ENCODE measurements at regions not wholly inside any gene's neighbourhood (a gene's known extent, or its start where the extent isn't known, plus 50 kb on each side); places are given as distances from the start of the nearest gene placed in this dataset.

GRCh38 chr1:83067954-83068353 lies 931.0 kb downstream of the TTLL7 start:
- no peak overlapping the region for H3K4me3 ChIP-seq (ENCODE audit: low read depth, low read length)
- no peak for DNase-seq (ENCODE audit: low read depth)
- TF ChIP-seq CTCF (IDR thresholded peaks at IDR 0.05; ENCODE audit: low read depth, low read length) (no peak), POLR2A (IDR thresholded peaks at IDR 0.05; ENCODE audit: extremely low read depth, insufficient read length) (no peak), MAX (IDR thresholded peaks at IDR 0.05; ENCODE audit: low read depth, low read length) (no peak)

DNA sequence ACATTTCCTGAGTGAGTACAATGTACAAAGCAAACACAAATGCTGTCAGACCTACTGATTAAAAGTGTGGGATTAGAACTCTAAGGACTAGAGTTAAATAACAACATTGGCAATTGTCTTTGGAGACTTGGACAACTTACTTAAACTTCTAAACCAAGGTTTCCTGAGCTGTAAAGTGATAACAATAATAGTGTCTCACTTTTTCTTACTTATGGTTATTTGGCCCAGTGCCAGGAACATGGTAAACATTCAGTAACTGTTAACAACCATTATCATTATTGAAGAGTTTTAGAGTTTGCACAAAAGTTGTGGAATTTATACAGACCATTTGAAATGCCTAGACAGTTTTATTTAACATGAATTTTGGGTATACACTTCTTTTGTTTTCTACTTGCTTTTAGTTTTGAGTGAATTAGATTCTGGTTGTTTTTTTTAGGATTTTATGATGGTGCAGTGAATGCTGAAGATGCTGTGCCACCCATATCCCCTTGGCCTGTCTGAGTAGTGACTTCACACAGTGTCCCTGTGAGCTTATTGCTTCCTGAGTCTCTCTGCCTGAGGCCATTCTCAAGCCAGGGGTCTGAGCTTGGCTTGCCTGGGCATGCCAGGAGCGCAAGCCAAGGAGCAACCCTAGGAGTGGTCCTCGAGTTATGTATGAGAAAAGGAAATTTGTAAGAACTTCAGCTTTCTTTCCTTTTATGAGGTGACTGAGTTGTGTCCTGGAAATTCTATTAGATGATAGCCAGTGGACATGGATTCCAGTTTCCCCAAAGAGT lies 932.8 kb downstream of the TTLL7 start:
- H3K4me3 ChIP-seq (ENCODE audit: low read depth, low read length) = no peak overlapping the region
- no peak for TF ChIP-seq CTCF (IDR thresholded peaks at IDR 0.05; ENCODE audit: low read depth, low read length)
- TF ChIP-seq POLR2A (IDR thresholded peaks at IDR 0.05; ENCODE audit: extremely low read depth, insufficient read length) = no peak
- no peak for TF ChIP-seq MYC (IDR thresholded peaks at IDR 0.05; ENCODE audit: low read depth, low read length)
- TF ChIP-seq MAX (IDR thresholded peaks at IDR 0.05; ENCODE audit: low read depth, low read length) = no peak
- no peak for DNase-seq (ENCODE audit: low read depth)

GRCh38 chr1:83064589-83065242 lies 934.2 kb downstream of the TTLL7 start:
- H3K4me3 ChIP-seq (ENCODE audit: low read depth, low read length) = peak overlapping the region; percentile 55
- DNase-seq (ENCODE audit: low read depth) = no peak
- TF ChIP-seq CTCF (IDR thresholded peaks at IDR 0.05; ENCODE audit: low read depth, low read length) = no peak
- TF ChIP-seq POLR2A (IDR thresholded peaks at IDR 0.05; ENCODE audit: extremely low read depth, insufficient read length) = no peak
- no peak for TF ChIP-seq MYC (IDR thresholded peaks at IDR 0.05; ENCODE audit: low read depth, low read length)
- TF ChIP-seq MAX (IDR thresholded peaks at IDR 0.05; ENCODE audit: low read depth, low read length) = no peak

DNA sequence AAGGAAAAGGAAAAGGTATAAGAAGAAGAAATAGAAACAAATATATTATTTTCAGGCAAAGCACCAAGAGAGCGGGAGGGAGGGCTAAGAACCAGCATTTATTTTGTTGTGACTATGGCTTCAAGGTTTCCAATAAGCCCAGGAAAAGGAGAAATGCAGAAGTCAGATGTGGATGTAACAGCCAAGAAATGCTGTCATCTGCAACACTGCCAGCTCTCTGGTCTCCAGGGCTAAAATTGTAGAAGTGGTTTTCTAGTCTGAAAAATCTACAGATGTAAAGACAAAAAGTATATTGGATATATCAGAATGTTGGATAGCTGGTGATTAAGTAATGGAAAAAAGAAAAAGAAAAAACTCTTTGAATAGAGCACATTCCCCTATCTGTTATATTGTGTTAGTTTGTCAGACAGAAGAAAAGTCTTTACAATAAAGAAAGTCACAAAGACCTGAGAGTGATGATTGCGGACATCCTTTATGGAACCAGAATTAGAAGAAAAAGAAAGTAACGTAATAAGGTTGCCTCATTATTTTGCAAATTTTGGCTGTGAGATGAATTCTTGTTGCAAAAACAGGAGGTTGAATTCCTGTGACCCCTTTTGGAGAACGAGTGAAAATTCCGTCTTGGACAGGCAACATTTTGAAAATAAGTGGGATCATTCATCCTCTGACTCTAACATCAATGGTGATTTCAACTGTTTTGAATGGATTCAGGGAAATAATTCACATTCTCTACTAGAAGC lies 938.1 kb downstream of the TTLL7 start:
- TF ChIP-seq POLR2A (IDR thresholded peaks at IDR 0.05; ENCODE audit: extremely low read depth, insufficient read length) (no peak), MYC (IDR thresholded peaks at IDR 0.05; ENCODE audit: low read depth, low read length) (no peak), MAX (IDR thresholded peaks at IDR 0.05; ENCODE audit: low read depth, low read length) (no peak), CTCF (IDR thresholded peaks at IDR 0.05; ENCODE audit: low read depth, low read length) (no peak)
- no peak overlapping the region for H3K4me3 ChIP-seq (ENCODE audit: low read depth, low read length)

GRCh38 chr1:83060221-83060620 lies 938.7 kb downstream of the TTLL7 start:
- no peak overlapping the region for H3K4me3 ChIP-seq (ENCODE audit: low read depth, low read length)
- DNase-seq (ENCODE audit: low read depth) = no peak
- no peak for TF ChIP-seq POLR2A (IDR thresholded peaks at IDR 0.05; ENCODE audit: extremely low read depth, insufficient read length)
- no peak for TF ChIP-seq CTCF (IDR thresholded peaks at IDR 0.05; ENCODE audit: low read depth, low read length)

More for the DNA sequence above, 938.1 kb downstream of the TTLL7 start:
- no peak for DNase-seq (ENCODE audit: low read depth)

All from NB4 (cell line).